HG03460 (cell line): ENCODE measurements at regions not wholly inside any gene's neighbourhood (a gene's known extent, or its start where the extent isn't known, plus 50 kb on each side); places are given as distances from the start of the nearest gene placed in this dataset.

ENCODE experiments used
- ATAC-seq: cut with Tn5 transposase; IDR thresholded peaks from one replicate; pipeline ENCODE4 v1.9.1; 2021; ENCODE audit not compliant: unreplicated experiment

DNA sequence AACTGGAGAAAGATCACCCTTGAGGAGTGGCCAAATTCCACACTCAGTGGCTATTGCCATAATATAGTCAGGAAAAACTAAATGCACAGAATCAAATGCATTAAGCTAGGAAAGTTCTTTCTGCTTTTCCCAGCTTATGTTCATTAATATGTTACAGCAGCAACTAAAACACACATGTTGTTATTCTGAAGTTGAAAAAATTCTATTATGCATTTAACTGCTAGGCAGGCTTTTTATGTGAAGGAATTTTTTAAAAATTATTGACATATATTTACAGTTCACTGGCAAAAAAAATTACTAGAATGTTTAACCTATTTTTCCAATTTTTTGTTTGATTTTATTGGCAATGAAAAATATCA is 135.2 kb upstream of the IL12A start:
- ATAC-seq = no peak

DNA sequence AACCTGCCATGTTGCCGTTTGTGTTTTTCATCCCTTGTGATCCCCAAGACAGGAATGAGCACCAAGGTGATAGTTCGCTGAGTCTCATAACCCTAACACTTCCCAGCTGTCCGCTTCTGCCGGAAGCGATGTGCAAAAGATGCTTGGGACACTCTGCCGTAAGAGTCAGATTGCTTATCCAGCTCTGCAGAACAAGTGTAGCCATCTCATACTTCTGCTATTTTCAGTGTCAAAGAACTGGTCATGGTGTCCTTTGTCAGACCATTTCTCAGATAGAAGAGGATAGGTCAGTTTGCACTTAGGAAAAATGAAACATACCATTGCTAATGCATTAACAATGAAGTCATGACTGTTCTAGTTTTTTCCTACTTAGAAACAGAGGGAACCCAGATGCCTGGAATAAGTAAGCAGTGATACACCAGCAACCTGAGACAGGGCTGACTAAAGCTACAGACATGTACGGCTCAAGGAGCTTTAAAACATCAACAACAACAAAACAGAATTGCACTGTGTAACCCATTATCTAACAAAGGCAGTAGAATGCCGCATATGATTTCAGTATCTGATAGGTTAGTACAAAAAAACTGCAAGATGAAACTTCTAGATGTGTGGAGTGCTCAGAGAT is 134.0 kb upstream of the IL12A start:
- ATAC-seq = no peak

DNA sequence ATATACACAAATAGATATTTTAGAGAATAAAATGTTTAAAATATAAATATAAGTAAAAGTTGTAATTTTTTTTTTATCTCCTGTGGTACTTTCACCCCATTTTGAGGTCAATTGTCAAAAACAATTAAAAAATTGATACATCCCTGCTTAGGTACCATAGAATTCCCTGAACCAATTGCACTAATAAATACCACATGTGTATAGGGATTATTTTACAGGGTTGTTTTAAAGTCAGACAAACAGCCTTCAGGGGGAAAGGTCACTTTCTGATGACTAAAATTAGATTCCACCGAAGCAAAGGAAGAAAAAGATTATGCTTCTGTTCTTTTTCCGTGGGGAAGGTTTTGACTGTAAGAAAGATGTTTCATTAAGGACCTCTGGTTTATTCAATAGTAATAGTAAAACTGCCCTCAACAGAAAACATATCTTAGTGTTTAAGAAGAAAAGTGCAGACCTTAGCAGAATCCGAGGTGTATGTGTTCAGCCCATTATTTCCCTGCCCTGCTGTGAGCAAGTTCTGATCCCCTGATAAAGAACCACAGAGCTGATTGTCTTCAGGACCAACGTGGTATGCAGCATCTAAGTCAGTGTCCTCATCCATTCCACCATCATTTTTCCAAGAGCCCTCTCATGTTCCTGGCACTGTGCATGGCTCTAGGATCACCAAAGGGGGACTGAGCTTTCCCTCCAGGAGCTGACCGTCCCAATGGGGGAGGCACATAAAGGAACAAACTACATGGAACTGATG is 132.9 kb upstream of the IL12A start:
- no peak for ATAC-seq

DNA sequence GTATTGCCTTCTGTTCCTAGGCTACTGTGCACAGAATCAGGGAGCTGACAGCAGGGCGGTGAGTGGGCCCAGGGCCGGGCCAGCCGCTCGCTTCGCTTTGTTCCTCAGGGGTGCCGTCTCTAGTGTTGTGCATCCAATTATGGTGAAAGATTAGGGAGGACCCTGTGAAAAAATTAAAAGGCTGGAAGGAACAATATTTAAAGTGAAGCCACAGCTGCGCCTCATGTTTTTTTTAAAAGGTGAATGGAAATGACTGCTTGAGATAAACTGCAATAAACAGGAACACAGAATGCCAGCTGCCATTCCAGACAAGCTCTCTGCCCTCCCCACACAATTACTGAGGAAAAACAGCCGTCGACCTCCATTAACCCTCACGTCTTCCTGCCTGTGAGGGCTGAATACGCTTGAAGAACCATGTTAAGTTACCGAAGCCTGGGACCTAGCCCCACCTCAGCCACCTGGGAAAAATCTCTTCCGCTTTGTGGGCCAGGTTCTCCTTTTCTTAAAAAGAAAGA is 132.0 kb upstream of the IL12A start:
- no peak for ATAC-seq

DNA sequence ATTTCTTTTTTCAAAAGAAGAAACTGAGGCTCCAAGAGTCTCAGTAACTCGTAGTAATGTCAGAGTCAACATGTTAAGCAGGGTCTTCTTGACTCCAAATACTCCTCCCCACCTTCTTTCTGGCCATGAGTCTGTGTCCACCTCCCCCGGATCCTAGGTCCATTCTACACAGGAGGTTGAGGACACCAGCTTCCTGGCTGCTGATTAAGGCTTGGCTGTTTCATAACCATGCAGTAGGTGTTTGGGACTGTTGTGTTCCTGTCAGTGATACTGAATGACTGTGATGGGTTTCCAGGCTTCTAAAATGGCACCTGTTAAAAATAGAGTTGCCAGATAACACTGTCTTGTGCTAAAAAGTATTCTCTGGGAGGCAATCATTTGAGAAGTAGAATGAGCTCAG is 130.8 kb upstream of the IL12A start:
- no peak for ATAC-seq

DNA sequence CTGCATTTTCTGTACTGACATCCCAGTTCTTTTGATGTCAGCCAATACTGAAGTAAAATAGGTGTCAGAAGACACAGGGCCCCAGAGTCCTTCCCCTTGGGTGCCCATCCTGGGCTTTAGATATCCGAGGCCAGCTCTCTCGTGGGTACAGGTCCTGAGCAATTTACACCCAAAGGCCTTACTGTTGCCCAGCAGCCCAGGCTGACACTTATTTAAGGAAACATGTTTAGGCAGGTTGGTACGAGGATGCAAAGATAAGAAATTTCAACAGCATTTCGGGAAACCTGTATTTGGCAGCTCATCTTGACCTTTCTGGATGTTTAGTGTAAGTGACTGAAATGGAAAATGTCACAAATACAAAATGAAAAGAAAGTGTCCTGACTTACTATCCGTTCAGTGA is 130.0 kb upstream of the IL12A start:
- ATAC-seq = no peak

DNA sequence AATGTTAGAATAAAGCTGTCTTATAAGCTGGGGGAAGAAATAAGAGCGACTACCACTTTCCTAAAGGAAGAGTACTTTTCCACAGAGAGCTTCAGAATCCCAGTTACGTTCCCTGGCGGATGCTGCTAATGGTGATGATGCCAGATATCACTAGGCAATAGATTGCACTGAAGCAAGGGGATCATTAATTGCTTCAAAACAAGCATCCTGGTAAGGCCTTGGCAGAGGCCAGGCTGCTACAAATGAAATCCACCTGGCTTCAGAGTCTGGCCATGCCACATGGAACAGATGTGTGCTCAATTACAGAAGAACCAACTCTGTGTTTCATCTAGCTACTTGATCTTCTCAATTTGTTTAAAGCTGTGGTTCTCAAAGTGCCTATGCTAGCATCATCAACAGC is 129.2 kb upstream of the IL12A start:
- ATAC-seq = no peak

DNA sequence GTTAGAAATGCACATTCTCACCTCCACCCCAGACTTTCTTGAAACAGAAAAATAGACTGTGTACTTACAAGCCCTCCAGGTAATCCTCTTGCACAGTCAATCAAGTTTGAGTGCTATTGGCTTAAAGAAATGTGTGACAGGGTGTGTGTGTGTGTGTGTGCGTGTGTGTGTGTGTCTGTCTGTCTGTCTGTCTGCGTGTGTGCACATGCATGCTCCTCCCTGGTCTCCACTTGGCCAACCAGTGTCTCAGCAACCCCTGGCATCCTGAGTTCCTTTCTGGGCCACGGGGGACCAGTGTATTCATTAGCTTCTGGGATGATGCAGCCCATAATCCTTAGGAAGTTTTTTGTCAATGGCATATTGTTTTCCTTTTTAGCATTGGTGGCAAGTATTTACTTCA is 128.8 kb upstream of the IL12A start:
- ATAC-seq = no peak

DNA sequence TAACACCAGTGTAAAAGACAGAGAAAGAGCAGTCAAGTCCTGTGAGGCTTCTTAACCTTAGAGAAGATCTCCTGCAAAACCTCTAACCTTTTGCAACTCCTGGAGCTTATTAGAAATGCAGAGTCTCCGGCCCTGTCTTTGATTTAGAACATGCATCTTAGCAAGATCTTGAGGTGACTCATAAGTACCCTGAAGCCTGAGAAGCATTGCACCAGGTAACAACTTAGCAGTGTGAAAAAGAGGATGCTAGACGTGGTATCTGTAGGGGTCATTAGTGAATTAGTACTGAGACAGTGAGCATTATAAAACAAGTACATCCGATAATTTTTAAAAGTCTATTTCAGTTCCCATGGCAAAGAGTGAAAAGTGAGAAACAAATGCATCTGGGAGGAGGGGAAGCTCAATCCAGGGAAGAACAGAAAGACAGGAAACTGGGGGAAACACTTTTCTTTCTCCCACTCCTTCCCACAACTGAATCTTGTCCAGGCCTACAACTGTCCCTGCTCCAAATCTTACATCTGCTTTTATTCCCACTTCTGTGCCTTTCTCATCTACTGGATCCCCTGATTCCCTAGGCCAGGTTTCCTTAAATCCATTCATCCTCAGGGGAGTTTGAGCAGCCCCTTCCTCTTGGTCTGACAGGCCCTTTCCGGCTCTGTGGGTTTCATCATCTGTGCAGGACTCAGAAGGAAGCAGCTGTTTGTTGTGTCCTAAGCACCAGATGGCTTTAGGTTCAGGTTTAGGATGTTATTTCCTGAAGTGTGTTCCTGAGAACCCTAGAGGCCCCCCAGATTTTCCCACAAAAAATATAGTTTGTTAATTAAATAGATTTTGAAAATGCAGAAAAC is 128.1 kb upstream of the IL12A start:
- no peak for ATAC-seq

DNA sequence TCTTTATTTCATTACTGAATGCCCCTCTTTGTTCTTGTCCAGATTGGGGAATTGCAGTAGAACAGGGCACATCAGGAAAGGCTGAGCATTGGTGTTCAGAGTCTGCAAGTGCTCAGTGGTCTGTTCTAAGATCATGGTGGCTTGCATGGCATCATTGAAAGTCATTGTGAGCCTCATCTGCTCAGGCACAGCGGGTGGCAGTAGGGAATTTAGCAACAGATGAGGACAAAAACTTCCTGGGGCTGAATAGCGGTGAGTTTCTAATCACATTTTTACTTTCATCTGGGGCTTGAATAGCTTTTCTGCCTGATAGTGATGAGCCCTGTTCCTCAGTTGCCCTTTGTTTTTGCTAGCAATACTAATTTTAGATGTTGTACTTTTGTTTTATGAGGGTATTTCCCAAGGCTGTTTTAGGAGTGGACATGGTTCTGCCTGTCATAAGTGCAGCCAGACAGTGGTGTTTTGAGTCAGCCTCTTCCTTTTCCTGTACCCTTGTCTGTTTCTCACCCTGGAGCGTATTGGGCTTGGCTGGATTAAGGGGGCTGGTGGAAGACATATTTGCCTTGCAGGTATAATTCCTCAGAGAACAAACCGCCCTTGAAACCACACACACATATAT is 127.2 kb upstream of the IL12A start:
- peak; percentile 71 for ATAC-seq

DNA sequence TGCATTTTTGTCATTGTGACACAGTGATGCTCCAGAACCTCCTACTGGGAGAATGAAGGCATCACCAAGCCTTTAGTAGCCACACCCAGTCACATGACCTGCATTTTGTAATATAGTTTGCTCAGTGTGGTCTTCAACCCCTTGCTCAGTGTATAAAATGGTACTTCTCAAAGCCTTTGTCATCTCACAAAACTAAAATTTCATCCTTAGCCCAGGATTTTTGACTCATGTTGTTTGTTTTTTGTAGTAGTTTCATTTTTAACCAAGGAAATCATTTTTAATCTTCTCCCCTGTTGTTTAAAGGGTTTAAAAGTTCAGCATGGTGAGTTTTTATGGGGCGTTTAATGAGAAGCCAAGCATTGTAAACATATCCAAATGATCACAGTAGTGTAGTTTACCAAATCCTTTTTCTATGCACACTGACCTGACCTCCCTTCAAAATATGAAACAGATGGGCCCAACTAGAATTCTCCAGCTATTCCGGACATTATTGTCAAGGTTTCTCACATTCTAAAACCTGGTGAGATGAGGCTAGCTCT is 123.5 kb upstream of the IL12A start:
- ATAC-seq = no peak

DNA sequence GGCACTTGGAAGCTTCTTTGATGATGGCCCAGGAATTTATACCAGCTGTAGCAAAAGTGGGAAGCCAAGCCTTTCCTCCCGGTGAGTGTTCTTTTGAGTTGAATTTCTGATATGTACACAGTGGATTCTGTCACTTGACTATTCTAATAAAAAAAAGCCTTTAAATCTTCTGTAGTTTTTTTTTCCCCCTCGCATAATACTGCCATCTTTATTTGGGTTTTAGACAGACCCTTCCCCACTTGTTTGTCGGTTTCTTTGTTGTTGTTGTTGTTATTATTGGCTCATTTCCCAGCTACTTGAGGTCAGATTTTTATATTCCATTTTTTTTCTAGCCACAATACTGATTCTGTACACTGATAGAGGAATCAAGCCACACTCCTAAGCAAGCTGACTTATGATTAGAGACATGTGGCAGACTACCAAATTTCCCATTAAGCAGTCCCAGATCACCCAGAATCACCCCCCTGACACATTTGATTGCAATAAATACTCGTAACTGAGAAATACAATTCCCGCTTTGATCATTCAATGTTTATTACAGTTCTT is 122.4 kb upstream of the IL12A start:
- ATAC-seq = no peak

DNA sequence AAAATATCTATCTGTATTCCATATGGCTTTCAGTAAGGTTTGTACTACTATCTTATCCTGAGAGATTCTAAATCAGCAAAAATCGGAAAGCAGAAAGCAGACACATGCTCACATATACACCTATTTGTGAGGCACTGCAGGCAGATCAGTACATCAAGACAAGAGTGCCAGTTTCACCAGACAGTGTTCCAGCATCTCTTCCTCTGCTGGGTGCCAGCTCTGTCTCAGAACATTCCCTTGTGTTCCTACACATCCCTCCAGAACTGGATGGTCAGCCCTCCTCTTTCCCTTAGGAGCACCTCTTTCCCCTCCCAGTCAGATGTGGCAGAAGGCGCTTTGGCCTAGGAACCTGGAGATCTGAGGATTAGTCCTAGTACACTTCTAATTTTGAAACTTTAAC is 121.3 kb upstream of the IL12A start:
- no peak for ATAC-seq

DNA sequence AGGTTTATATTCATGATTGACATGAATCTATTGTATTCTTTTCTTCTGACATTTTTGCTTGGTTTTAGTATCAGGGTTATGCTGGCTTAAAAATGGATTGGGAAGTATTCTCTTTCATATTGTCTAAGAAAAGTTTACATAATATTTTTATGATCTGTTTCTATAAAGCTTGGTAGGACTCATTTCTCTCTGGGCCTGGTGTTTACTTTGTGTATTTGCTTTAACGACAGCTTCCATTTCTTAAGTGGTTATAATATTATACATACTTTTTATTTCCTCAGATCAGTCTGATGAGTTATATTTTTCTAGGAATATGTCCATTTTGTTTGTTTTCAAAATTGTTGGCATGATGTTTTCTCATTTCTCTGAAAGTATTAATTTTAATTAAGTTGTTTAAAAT is 117.9 kb upstream of the IL12A start:
- ATAC-seq = no peak

DNA sequence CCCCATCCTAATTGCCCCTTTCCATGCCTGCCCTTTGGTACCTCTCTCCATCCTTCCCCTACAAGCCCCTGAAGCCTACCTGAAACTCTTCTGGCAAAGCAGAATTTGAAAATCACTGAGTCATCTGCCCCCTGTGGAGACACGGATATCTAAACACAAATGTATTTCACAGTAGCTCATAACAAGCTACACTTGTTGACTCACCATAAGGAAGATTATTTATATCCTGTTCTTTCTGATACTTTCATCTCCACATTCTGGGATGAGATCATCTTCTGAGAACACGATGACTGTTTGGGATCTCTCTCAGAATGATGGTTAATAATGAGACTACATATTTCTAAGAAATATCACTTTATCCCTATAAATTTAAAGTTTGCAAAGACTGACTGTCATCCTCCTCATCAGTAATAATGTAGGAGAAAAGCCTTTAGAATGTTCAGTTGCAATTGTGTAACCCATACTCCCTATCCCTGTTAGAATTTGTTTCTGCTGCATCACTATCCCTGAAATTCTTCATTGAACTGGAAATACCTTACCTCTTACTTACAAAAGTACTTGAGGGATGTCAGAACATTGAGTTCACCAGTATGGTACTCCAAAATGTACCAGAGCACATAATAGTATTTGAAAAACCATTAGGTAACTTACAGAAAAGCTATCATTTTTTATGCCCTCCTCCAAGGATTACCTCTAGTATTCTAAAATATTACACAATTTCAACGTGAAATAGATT is 116.1 kb upstream of the IL12A start:
- no peak for ATAC-seq

DNA sequence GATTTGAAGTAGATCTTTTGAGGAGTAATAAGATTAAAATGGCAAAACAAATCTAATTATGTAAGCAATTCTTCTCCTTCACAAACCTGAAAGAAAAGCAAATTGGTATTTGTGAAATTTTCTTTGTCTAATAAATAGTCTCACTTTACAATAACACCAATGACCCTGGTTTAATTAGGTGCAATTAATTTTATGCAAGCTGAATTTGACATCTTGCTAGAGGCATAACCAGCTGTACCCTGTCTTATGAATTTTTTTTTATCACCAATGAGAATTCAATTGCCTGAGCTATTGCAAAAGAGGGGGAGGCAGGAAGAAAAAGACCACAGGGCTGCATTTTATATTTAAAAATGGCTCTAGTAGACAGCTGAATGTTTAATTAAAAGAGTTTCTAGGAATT is 113.5 kb upstream of the IL12A start:
- no peak for ATAC-seq

DNA sequence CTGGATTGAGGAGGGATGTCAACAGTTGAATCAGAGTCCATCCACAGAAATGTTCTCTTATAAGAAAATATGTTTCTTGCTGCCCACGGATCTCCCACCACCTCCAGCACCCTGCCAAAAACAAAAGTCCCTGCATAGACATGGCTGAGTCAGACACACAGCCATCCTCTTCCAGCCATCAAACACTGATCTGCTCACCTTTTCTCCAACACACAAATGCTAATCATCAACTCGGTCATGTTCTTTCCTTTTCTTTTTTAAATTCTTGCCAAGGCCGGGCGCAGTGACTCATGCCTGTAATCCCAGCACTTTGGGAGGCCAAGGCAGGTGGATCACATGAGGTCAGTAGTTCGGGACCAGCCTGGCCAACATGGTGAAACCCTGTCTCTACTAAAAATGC is 110.7 kb upstream of the IL12A start:
- ATAC-seq = no peak

DNA sequence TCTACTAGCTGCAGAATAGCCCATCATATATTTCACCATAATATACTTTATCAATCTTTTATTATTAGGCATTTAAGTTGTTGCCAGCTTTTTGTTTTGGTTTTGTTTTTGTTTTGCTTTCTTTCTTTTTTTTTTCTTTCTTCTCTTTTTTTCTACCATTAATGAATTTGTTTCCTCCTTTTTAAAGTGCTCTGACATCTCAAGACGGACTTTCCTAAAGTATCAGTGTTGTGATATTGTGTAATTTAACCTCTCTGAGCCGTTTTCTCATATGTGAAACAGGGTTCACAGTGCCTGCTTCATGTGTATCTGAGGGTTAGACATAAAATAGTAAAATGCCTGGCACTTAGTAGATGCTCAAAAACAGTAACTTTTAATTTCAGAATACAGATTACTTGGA is 109.5 kb upstream of the IL12A start:
- ATAC-seq = no peak

DNA sequence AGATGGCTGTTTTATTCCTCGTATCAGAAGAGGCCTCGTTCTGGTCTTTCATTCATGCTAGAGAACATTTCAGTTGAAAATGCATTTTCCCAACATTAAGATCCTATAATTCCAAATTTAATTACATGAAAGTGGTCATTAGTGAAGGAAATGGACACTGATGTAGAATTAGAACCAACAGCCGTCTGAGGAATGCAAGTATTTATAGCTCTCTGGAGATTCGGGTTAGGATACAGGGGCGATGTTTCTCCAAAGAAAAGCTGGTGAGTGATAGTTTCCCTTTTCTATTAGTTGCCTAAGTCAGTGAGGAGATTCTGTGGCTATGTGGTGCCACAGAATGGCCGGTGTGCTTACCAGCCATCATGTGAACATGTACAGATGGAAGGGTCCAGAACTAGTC is 109.0 kb upstream of the IL12A start:
- ATAC-seq = no peak

DNA sequence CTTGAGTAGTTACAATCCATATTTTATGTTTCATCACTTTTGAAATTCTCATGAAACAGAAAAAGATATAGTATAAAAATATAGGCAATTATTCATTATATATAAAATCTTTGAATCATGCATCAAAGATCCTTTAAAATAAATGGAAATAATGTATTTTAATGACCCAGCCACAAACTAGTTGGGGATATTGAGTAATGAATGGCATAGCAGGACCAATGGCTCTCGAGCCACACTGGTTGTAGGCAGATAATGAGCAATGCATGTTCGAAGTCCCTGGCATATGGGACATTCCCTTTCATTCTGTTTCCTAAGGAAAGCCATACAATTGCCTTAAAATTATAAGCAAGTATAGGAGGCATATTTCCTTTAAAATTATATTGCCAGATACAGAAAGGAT is 107.4 kb upstream of the IL12A start:
- ATAC-seq = no peak
